ENCODE measurements at regions not wholly inside any gene's neighbourhood (a gene's known extent, or its start where the extent isn't known, plus 50 kb on each side); places are given as distances from the start of the nearest gene placed in this dataset.

GRCh38 chr11:92314499-92314898 lies 89.9 kb downstream of the FAT3 start:
- TF ChIP-seq RFX1 (IDR thresholded peaks at IDR 0.05) (no peak), SMC3 (conservative IDR thresholded peaks at IDR 0.05; ENCODE audit: insufficient read depth, low read depth, low read length) (no peak), MLX (CRISPR knock-in tag; conservative IDR thresholded peaks at IDR 0.05) (no peak), SMARCA4 (IDR thresholded peaks at IDR 0.05) (no peak), NBN (IDR thresholded peaks at IDR 0.05; ENCODE audit: low read depth) (no peak), GTF2A2 (tag; IDR thresholded peaks at IDR 0.05) (no peak), MAFK (IDR thresholded peaks at IDR 0.05; ENCODE audit: low read length) (no peak), TAF1 (IDR thresholded peaks at IDR 0.05; ENCODE audit: control insufficient read depth, extremely low read depth, insufficient read depth, low read length, severe bottlenecking) (no peak)

Measured in K562 (cell line).